Caco-2 (cell line): ENCODE measurements at regions not wholly inside any gene's neighbourhood (a gene's known extent, or its start where the extent isn't known, plus 50 kb on each side); places are given as distances from the start of the nearest gene placed in this dataset.

Experiments
- BruUV-seq: library from RNA; stranded (reverse); fragments of 400-500 nt; replicated peaks from 2 replicates; lab custom pipeline; 2021; lab: Mats Ljungman, UMichigan
- CTCF ChIA-PET: fragments of 300-600 bp; sonication (Branson Sonifier 250); formaldehyde crosslinking; loops from one replicate; lab custom pipeline; 2022; ENCODE audit warnings: antibody characterized with exemption; lab: Charles Lee
- POLR2A ChIA-PET: fragments of 300-600 bp; sonication (Branson Sonifier 250); formaldehyde crosslinking; loops from one replicate; lab custom pipeline; 2022; ENCODE audit warnings: antibody characterized with exemption; lab: Charles Lee
- DNase-seq, 2 experiments: peaks; one replicate each; pipeline versions ENCODE4 v3.0.0 to v3.0.0-alpha.2; 2020 to 2022
- H3K27me3 ChIP-seq: replicated peaks from 2 replicates; pipeline ENCODE4 v1.6.0; 2011; ENCODE audit warnings: low read length; ENCODE audit not compliant: control insufficient read depth, insufficient read depth
- H3K36me3 ChIP-seq: 2 replicates; pipeline ENCODE4 v1.5.1; 2011; ENCODE audit warnings: low read length; ENCODE audit not compliant: control insufficient read depth, insufficient read depth
- H3K4me1 ChIP-seq: fragments of 250-450 bp; sonication (Bioruptor Pico); 2 replicates; pipeline ENCODE4 v1.5.1; 2020; ENCODE audit warnings: mild to moderate bottlenecking
- H3K4me3 ChIP-seq: 2 replicates; pipeline ENCODE4 v1.5.1; 2011; ENCODE audit warnings: low read depth, mild to moderate bottlenecking, control low read depth, low read length
- H3K9me3 ChIP-seq: fragments of 250-450 bp; sonication (Bioruptor Pico); 2 replicates; pipeline ENCODE4 v1.5.1; 2020; ENCODE audit warnings: mild to moderate bottlenecking, moderate library complexity
- H3K27ac Mint-ChIP-seq: one replicate; pipeline ENCODE4 v1.8.0; 2022; ENCODE audit warnings: mixed read lengths; ENCODE audit not compliant: unreplicated experiment
- H3K27me3 Mint-ChIP-seq: one replicate; pipeline ENCODE4 v1.8.0; 2022; ENCODE audit warnings: mixed read lengths; ENCODE audit not compliant: insufficient read depth, unreplicated experiment
- H3K36me3 Mint-ChIP-seq: one replicate; pipeline ENCODE4 v1.8.0; 2022; ENCODE audit warnings: mild to moderate bottlenecking, mixed read lengths; ENCODE audit not compliant: insufficient read depth, unreplicated experiment
- H3K4me1 Mint-ChIP-seq: one replicate; pipeline ENCODE4 v1.8.0; 2022; ENCODE audit warnings: low read depth, mixed read lengths; ENCODE audit not compliant: unreplicated experiment
- H3K4me3 Mint-ChIP-seq: one replicate; pipeline ENCODE4 v1.8.0; 2022; ENCODE audit warnings: mild to moderate bottlenecking, moderate library complexity, mixed read lengths; ENCODE audit not compliant: unreplicated experiment
- H3K9me3 Mint-ChIP-seq: one replicate; pipeline ENCODE4 v1.8.0; 2022; ENCODE audit warnings: mixed read lengths; ENCODE audit not compliant: unreplicated experiment
- intact Hi-C: fragments of 100-400 bp; cut with micrococcal nuclease; formaldehyde crosslinking; loops from one replicate; pipeline ENCODE4 v1.10.0; 2022; ENCODE audit not compliant: unreplicated experiment
- TF ChIP-seq, protein P1 (sequence below), 2 experiments: fragments of 200-600 bp in 1 of 2; IDR thresholded peaks; 1 replicate in 1 of 2; 2 replicates in 1 of 2; pipeline versions ENCODE4 v1.5.1 to v1.8.0; 2011 to 2022; ENCODE audit warnings: antibody characterized with exemption in 1 of 2, control low read depth in 1 of 2, inconsistent platforms in 1 of 2, low read depth in 1 of 2, low read length in 1 of 2, mild to moderate bottlenecking in 1 of 2, moderate library complexity in 1 of 2; ENCODE audit not compliant: insufficient read depth in 1 of 2, severe bottlenecking in 1 of 2, unreplicated experiment in 1 of 2

DNA sequence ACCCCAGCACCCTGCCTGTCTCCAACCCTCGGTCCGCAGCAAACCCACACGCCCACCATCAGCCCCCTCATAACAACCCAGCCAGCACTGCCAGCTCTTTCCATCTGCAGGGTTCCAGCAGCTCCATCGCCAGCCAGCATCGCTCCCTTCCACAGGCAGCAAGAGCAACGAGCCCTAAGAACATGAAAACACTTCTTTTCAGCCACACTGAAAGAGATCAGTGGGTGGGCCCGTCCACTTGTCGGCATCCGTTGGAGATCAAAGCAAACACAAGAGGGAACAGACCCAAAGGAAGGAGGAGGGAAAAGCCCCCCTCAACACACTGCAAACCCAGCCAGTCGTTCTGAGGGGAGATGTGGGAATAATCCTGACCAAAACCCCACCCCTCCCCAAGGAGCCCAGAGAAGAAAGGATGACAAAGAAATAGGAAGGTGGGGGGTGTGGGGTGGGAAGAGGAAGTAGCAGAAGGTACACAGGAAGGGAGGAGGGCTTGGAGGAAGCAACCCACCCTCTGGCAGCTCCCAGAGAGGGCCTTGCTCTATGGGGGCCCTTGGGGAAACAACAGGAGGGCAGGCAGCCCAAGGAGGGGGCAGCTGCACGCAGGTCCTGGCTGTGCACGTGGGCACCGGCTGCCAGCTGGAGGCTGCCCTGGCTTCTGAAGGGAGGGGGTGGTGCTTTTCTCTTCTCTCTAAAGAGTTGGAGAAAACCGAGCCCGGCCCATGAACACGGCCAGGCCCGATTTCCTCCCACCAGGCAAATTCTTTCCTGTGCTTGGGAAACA, 473.6 kb upstream of the PROK2 start:
- no peak overlapping the region for H3K4me3 Mint-ChIP-seq
- H3K4me3 ChIP-seq, result no peak overlapping the region
- POLR2A ChIA-PET, result no interaction called here

DNA sequence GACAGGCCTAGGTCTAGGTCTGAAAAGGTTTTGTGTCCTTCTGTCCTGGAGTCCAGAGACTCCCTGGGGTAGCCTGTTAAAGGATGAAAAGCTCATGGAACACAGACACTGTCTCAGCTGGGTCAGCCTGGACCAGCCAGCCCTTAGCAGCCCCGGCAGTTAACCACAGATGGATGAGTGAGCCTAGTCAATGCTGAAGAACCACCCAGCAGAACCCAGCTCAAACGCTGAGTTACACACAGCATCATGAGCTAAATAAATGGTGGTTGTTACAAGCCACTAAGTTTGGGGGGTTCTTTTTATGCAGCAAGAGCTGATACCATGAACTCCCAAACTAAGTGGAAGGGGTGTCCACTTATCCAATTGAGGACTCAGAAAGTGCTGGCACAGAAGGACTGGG, 472.8 kb upstream of the PROK2 start:
- BruUV-seq, result no TSS peak
- intact Hi-C loops, result no loop called here
- Histone ChIP-seq H3K36me3 (no peaks in the 10 kb centered on the region), H3K4me3 (no peak overlapping the region), H3K27me3 (no peaks in the 10 kb centered on the region), H3K4me1 (no peaks in the 10 kb centered on the region), H3K9me3 (no peaks in the 10 kb centered on the region)
- Mint-ChIP-seq H3K4me1 (no peaks in the 10 kb centered on the region), H3K9me3 (no peaks in the 10 kb centered on the region), H3K27me3 (peaks cover 3% of the 10 kb centered on the region), H3K27ac (no peak overlapping the region), H3K36me3 (no peaks in the 10 kb centered on the region), H3K4me3 (no peak overlapping the region)
- TF ChIP-seq, protein P1, sequence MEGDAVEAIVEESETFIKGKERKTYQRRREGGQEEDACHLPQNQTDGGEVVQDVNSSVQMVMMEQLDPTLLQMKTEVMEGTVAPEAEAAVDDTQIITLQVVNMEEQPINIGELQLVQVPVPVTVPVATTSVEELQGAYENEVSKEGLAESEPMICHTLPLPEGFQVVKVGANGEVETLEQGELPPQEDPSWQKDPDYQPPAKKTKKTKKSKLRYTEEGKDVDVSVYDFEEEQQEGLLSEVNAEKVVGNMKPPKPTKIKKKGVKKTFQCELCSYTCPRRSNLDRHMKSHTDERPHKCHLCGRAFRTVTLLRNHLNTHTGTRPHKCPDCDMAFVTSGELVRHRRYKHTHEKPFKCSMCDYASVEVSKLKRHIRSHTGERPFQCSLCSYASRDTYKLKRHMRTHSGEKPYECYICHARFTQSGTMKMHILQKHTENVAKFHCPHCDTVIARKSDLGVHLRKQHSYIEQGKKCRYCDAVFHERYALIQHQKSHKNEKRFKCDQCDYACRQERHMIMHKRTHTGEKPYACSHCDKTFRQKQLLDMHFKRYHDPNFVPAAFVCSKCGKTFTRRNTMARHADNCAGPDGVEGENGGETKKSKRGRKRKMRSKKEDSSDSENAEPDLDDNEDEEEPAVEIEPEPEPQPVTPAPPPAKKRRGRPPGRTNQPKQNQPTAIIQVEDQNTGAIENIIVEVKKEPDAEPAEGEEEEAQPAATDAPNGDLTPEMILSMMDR (IDR thresholded peaks at IDR 0.05; ENCODE audit: insufficient read depth in 1 of 2, low read depth in 1 of 2, low read length in 1 of 2, severe bottlenecking in 1 of 2, unreplicated experiment in 1 of 2), result no peak
- DNase-seq, result no peak
- CTCF ChIA-PET, result no interaction called here
- POLR2A ChIA-PET, result no interaction called here

More for the DNA sequence above, 473.6 kb upstream of the PROK2 start:
- Histone ChIP-seq H3K27me3 (no peaks in the 10 kb centered on the region), H3K36me3 (no peaks in the 10 kb centered on the region), H3K9me3 (no peaks in the 10 kb centered on the region), H3K4me1 (no peaks in the 10 kb centered on the region)
- CTCF ChIA-PET, result no interaction called here
- Mint-ChIP-seq H3K27ac (no peak overlapping the region), H3K9me3 (no peaks in the 10 kb centered on the region), H3K36me3 (no peaks in the 10 kb centered on the region), H3K4me1 (no peaks in the 10 kb centered on the region), H3K27me3 (peaks cover 3% of the 10 kb centered on the region)
- TF ChIP-seq, protein P1 (IDR thresholded peaks at IDR 0.05; ENCODE audit: insufficient read depth in 1 of 2, low read depth in 1 of 2, low read length in 1 of 2, severe bottlenecking in 1 of 2, unreplicated experiment in 1 of 2), result no peak
- intact Hi-C loops, result no loop called here
- DNase-seq, result no peak
- BruUV-seq, result no TSS peak

DNA sequence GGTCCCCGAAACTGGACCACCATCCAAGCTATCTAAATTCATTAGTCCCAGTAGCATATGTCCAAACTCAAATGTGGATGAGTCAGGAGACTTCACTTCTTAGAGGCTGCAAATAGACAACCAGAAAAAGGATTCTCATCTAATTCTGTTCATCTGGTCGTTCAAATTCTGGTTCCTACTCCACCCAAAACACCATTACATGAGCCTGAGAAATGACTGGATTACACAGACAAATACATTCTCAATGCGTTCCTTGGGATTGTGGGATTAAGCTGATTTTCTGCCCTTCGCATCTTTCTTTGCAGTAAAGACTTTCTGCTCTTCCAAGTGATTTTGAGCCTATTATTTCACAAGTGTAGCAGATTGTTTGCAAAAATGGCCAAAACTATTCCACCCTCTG, 472.3 kb upstream of the PROK2 start:
- BruUV-seq, result no TSS peak
- Mint-ChIP-seq H3K9me3 (no peaks in the 10 kb centered on the region), H3K4me1 (no peaks in the 10 kb centered on the region), H3K36me3 (no peaks in the 10 kb centered on the region), H3K27ac (no peak overlapping the region), H3K4me3 (no peak overlapping the region), H3K27me3 (peaks cover 7% of the 10 kb centered on the region)
- no peak overlapping the region for H3K4me3 ChIP-seq
- ChIA-PET POLR2A (no interaction called here), CTCF (no interaction called here)
- H3K27me3 ChIP-seq, result no peaks in the 10 kb centered on the region
- H3K4me1 ChIP-seq, result no peaks in the 10 kb centered on the region
- intact Hi-C loops, result no loop called here
- no peak for DNase-seq
- no peaks in the 10 kb centered on the region for H3K9me3 ChIP-seq
- H3K36me3 ChIP-seq, result no peaks in the 10 kb centered on the region
- TF ChIP-seq, protein P1 (IDR thresholded peaks at IDR 0.05; ENCODE audit: insufficient read depth in 1 of 2, low read depth in 1 of 2, low read length in 1 of 2, severe bottlenecking in 1 of 2, unreplicated experiment in 1 of 2), result no peak
